Liver (tissue), 8 donors: ENCODE measurements at regions not wholly inside any gene's neighbourhood (a gene's known extent, or its start where the extent isn't known, plus 50 kb on each side); places are given as distances from the start of the nearest gene placed in this dataset.

Experiments used
- DNase-seq: peaks from one replicate; pipeline ENCODE4 v3.0.0-alpha.2; 2017; ENCODE audit warnings: low spot score
- H3K27ac ChIP-seq, 2 donors: one replicate each; pipeline ENCODE4 v1.7.0; 2013; ENCODE audit warnings: inconsistent platforms in 2 of 2, low read length in 2 of 2, control low read depth in 1 of 2, low read depth in 1 of 2, mild to moderate bottlenecking in 1 of 2
- H3K27me3 ChIP-seq, 4 donors: one replicate each; pipeline versions ENCODE4 v1.6.1 to v1.7.0; 2013; ENCODE audit warnings: low read length in 3 of 4, inconsistent platforms in 1 of 4, mild to moderate bottlenecking in 1 of 4, moderate library complexity in 1 of 4; ENCODE audit not compliant: control insufficient read depth in 4 of 4, insufficient read depth in 4 of 4
- H3K36me3 ChIP-seq, 4 donors: one replicate each; pipeline versions ENCODE4 v1.6.1 to v1.7.0; 2013; ENCODE audit warnings: low read length in 3 of 4, mild to moderate bottlenecking in 3 of 4, low read depth in 1 of 4, moderate library complexity in 1 of 4; ENCODE audit not compliant: control insufficient read depth in 4 of 4, insufficient read depth in 3 of 4
- H3K4me1 ChIP-seq, 4 donors: one replicate each; pipeline versions ENCODE4 v1.6.1 to v1.7.0; 2013; ENCODE audit warnings: low read length in 3 of 4, mild to moderate bottlenecking in 3 of 4, moderate library complexity in 1 of 4; ENCODE audit not compliant: control insufficient read depth in 4 of 4, insufficient read depth in 4 of 4
- H3K4me3 ChIP-seq, 3 donors: one replicate each; pipeline versions ENCODE4 v1.6.1 to v1.7.0; 2013; ENCODE audit warnings: low read length in 3 of 3, control low read depth in 1 of 3, low read depth in 1 of 3, mild to moderate bottlenecking in 1 of 3
- H3K9ac ChIP-seq, 2 donors: one replicate each; pipeline ENCODE4 v1.7.0; 2013; ENCODE audit warnings: low read length in 2 of 2, mild to moderate bottlenecking in 2 of 2, moderate library complexity in 2 of 2, control low read depth in 1 of 2, low read depth in 1 of 2
- H3K9me3 ChIP-seq, 4 donors: one replicate each; pipeline versions ENCODE4 v1.6.1 to v1.7.0; 2013; ENCODE audit warnings: low read length in 3 of 4; ENCODE audit not compliant: control insufficient read depth in 4 of 4
- ATF3 ChIP-seq: IDR thresholded peaks from 2 replicates; pipeline ENCODE4 v1.6.1; 2016; ENCODE audit warnings: antibody characterized with exemption
- CTCF ChIP-seq: fragments of 150-350 bp; IDR thresholded peaks from 2 replicates; pipeline ENCODE4 v1.5.1; 2017; ENCODE audit warnings: improper control_type of control experiment, low read depth, low read length; ENCODE audit not compliant: missing input control
- EGR1 ChIP-seq, 2 donors: IDR thresholded peaks; 2 replicates each; pipeline ENCODE4 v1.6.1; 2016 to 2018; ENCODE audit warnings: antibody characterized with exemption in 2 of 2, low read depth in 2 of 2
- FOXA1 ChIP-seq: IDR thresholded peaks from 2 replicates; pipeline ENCODE4 v1.6.1; 2016; ENCODE audit warnings: antibody characterized with exemption
- FOXA2 ChIP-seq: IDR thresholded peaks from 2 replicates; pipeline ENCODE4 v1.6.1; 2016; ENCODE audit warnings: antibody characterized with exemption
- GABPA ChIP-seq, 2 donors: IDR thresholded peaks in 1 of 2; conservative IDR thresholded peaks in 1 of 2; 2 replicates each; pipeline ENCODE4 v1.6.1; 2016; ENCODE audit warnings: antibody characterized with exemption in 2 of 2, mild to moderate bottlenecking in 1 of 2, moderate library complexity in 1 of 2
- HNF4A ChIP-seq, 2 donors: conservative IDR thresholded peaks; 2 replicates each; pipeline ENCODE4 v1.6.1; 2016; ENCODE audit warnings: antibody characterized with exemption in 2 of 2, mild to moderate bottlenecking in 2 of 2
- HNF4G ChIP-seq: IDR thresholded peaks from 2 replicates; pipeline ENCODE4 v1.6.1; 2016; ENCODE audit warnings: antibody characterized with exemption
- JUND ChIP-seq, 2 donors: IDR thresholded peaks; 2 replicates each; pipeline ENCODE4 v1.6.1; 2016; ENCODE audit warnings: antibody characterized with exemption in 2 of 2
- MAX ChIP-seq: IDR thresholded peaks from 2 replicates; pipeline ENCODE4 v1.6.1; 2016; ENCODE audit warnings: antibody characterized with exemption
- NR2F2 ChIP-seq: IDR thresholded peaks from 2 replicates; pipeline ENCODE4 v1.6.1; 2016; ENCODE audit warnings: antibody characterized with exemption
- RAD21 ChIP-seq, 2 donors: IDR thresholded peaks; 2 replicates each; pipeline ENCODE4 v1.6.1; 2016; ENCODE audit warnings: antibody characterized with exemption in 2 of 2, mild to moderate bottlenecking in 2 of 2
- REST ChIP-seq: IDR thresholded peaks from 2 replicates; pipeline ENCODE4 v1.6.1; 2016; ENCODE audit warnings: antibody characterized with exemption, mild to moderate bottlenecking
- RXRA ChIP-seq, 2 donors: IDR thresholded peaks; 2 replicates each; pipeline ENCODE4 v1.6.1; 2017 to 2018; ENCODE audit warnings: antibody characterized with exemption in 2 of 2, mild to moderate bottlenecking in 1 of 2
- TAF1 ChIP-seq: conservative IDR thresholded peaks from 2 replicates; pipeline ENCODE4 v1.6.1; 2016; ENCODE audit warnings: antibody characterized with exemption, mild to moderate bottlenecking
- YY1 ChIP-seq: IDR thresholded peaks from 2 replicates; pipeline ENCODE4 v1.6.1; 2016; ENCODE audit warnings: antibody characterized with exemption, mild to moderate bottlenecking
- ZBTB33 ChIP-seq: IDR thresholded peaks from 2 replicates; pipeline ENCODE4 v1.6.1; 2016; ENCODE audit warnings: antibody characterized with exemption
- WGBS: extraction: QIAGEN DNeasy Blood & Tissue Kit; methylation state at CpG from one replicate; pipeline ENCODE4 v1.1.7; 2013; 5-methylcytosine and 5-hydroxymethylcytosine counted together
- donor health status: healthy.
- donor health status: healthy.
- donor health status: healthy.
- donor health status: healthy.
- donor health status: healthy.

- no peak for DNase-seq
- Histone ChIP-seq H3K4me1 (peaks cover 13 to 44% (median 28%) of the 10 kb centered on the region in 4 donors), H3K27ac (no peak overlapping the region), H3K9ac (no peak overlapping the region), H3K27me3 (no peaks in the 10 kb centered on the region), H3K4me3 (no peak overlapping the region), H3K36me3 (no peaks in the 10 kb centered on the region), H3K9me3 (no peaks in the 10 kb centered on the region)
- WGBS: 94% methylated on average over 5 of the region's 5 CpGs
- no peak for TF ChIP-seq CTCF
- TF ChIP-seq JUND (IDR thresholded peaks at IDR 0.05): no peak
- no peak for TF ChIP-seq ATF3
- no peak for TF ChIP-seq TAF1
- no peak for TF ChIP-seq GABPA (IDR thresholded peaks at IDR 0.05 in 1 of 2, conservative IDR thresholded peaks at IDR 0.05 in 1 of 2)
- TF ChIP-seq YY1: no peak
- no peak for TF ChIP-seq NR2F2
- no peak for TF ChIP-seq RAD21 (IDR thresholded peaks at IDR 0.05)
- TF ChIP-seq HNF4G: no peak
- no peak for TF ChIP-seq HNF4A (conservative IDR thresholded peaks at IDR 0.05)
- TF ChIP-seq MAX: no peak
- no peak for TF ChIP-seq EGR1 (IDR thresholded peaks at IDR 0.05; ENCODE audit: low read depth in 2 of 2)
- no peak for TF ChIP-seq RXRA (IDR thresholded peaks at IDR 0.05)
- TF ChIP-seq FOXA2: no peak
- no peak for TF ChIP-seq REST
- no peak for TF ChIP-seq ZBTB33
- TF ChIP-seq FOXA1: no peak
These were observed 92.8 kb upstream of the ZMIZ1 start for GRCh38 chr10:78975926-78976325.
